ENCODE measurements at regions not wholly inside any gene's neighbourhood (a gene's known extent, or its start where the extent isn't known, plus 50 kb on each side); places are given as distances from the start of the nearest gene placed in this dataset.

- TF ChIP-seq JUND (IDR thresholded peaks at IDR 0.05; ENCODE audit: low read depth) = no peak
- DNase-seq (ENCODE audit: low read depth in 1 of 2, low spot score in 1 of 2) = no peak
- in situ Hi-C loops (cut with HindIII; ENCODE audit: low pct_unique_long_range_greater_than_20kb, low sequenced_read_pairs) = no loop called here
Observed at GRCh38 chr16:54421220-54421619, 134.6 kb upstream of the IRX3 start.

- no peak for DNase-seq (ENCODE audit: low read depth in 1 of 2, low spot score in 1 of 2)
- TF ChIP-seq JUND (IDR thresholded peaks at IDR 0.05; ENCODE audit: low read depth) = no peak
- in situ Hi-C loops (cut with HindIII; ENCODE audit: low pct_unique_long_range_greater_than_20kb, low sequenced_read_pairs) = no loop called here
Observed at GRCh38 chr16:54418903-54419302, 132.3 kb upstream of the IRX3 start.

- TF ChIP-seq JUND (IDR thresholded peaks at IDR 0.05; ENCODE audit: low read depth) = no peak
- DNase-seq (ENCODE audit: low read depth in 1 of 2, low spot score in 1 of 2) = no peak
Observed at GRCh38 chr16:54417384-54417783, 130.8 kb upstream of the IRX3 start.

GRCh38 chr16:54414671-54415070 is 128.1 kb upstream of the IRX3 start:
- TF ChIP-seq JUND (IDR thresholded peaks at IDR 0.05; ENCODE audit: low read depth) = no peak
- in situ Hi-C loops (cut with HindIII; ENCODE audit: low pct_unique_long_range_greater_than_20kb, low sequenced_read_pairs) = no loop called here
- no peak for DNase-seq (ENCODE audit: low read depth in 1 of 2, low spot score in 1 of 2)

More at GRCh38 chr16:54417384-54417783, 130.8 kb upstream of the IRX3 start:
- in situ Hi-C loops (cut with HindIII; ENCODE audit: low pct_unique_long_range_greater_than_20kb, low sequenced_read_pairs) = no loop called here

- DNase-seq (ENCODE audit: low read depth in 1 of 2, low spot score in 1 of 2) = no peak
- in situ Hi-C loops (cut with HindIII; ENCODE audit: low pct_unique_long_range_greater_than_20kb, low sequenced_read_pairs) = no loop called here
- no peak for TF ChIP-seq JUND (IDR thresholded peaks at IDR 0.05; ENCODE audit: low read depth)
Observed at GRCh38 chr16:54412777-54413455, 126.3 kb upstream of the IRX3 start.

- no peak for TF ChIP-seq JUND (IDR thresholded peaks at IDR 0.05; ENCODE audit: low read depth)
- in situ Hi-C loops (cut with HindIII; ENCODE audit: low pct_unique_long_range_greater_than_20kb, low sequenced_read_pairs) = no loop called here
- no peak for DNase-seq (ENCODE audit: low read depth in 1 of 2, low spot score in 1 of 2)
Observed at GRCh38 chr16:54412037-54412436, 125.5 kb upstream of the IRX3 start.

GRCh38 chr16:54411544-54411943 is 125.0 kb upstream of the IRX3 start:
- no peak for TF ChIP-seq JUND (IDR thresholded peaks at IDR 0.05; ENCODE audit: low read depth)
- in situ Hi-C loops (cut with HindIII; ENCODE audit: low pct_unique_long_range_greater_than_20kb, low sequenced_read_pairs) = no loop called here
- no peak for DNase-seq (ENCODE audit: low read depth in 1 of 2, low spot score in 1 of 2)

- no peak for DNase-seq (ENCODE audit: low read depth in 1 of 2, low spot score in 1 of 2)
- in situ Hi-C loops (cut with HindIII; ENCODE audit: low pct_unique_long_range_greater_than_20kb, low sequenced_read_pairs) = no loop called here
- TF ChIP-seq JUND (IDR thresholded peaks at IDR 0.05; ENCODE audit: low read depth) = no peak
Observed at GRCh38 chr16:54409982-54410381, 123.4 kb upstream of the IRX3 start.

- no peak for DNase-seq (ENCODE audit: low read depth in 1 of 2, low spot score in 1 of 2)
- TF ChIP-seq JUND (IDR thresholded peaks at IDR 0.05; ENCODE audit: low read depth) = no peak
- in situ Hi-C loops (cut with HindIII; ENCODE audit: low pct_unique_long_range_greater_than_20kb, low sequenced_read_pairs) = no loop called here
Observed at GRCh38 chr16:54407596-54407995, 121.0 kb upstream of the IRX3 start.

- TF ChIP-seq JUND (IDR thresholded peaks at IDR 0.05; ENCODE audit: low read depth) = no peak
- no peak for DNase-seq (ENCODE audit: low read depth in 1 of 2, low spot score in 1 of 2)
Observed at GRCh38 chr16:54405478-54405877, 118.9 kb upstream of the IRX3 start.

GRCh38 chr16:54403580-54403979 is 117.0 kb upstream of the IRX3 start:
- DNase-seq (ENCODE audit: low read depth in 1 of 2, low spot score in 1 of 2) = no peak
- no peak for TF ChIP-seq JUND (IDR thresholded peaks at IDR 0.05; ENCODE audit: low read depth)
- in situ Hi-C loops (cut with HindIII; ENCODE audit: low pct_unique_long_range_greater_than_20kb, low sequenced_read_pairs) = no loop called here

More at GRCh38 chr16:54405478-54405877, 118.9 kb upstream of the IRX3 start:
- in situ Hi-C loops (cut with HindIII; ENCODE audit: low pct_unique_long_range_greater_than_20kb, low sequenced_read_pairs) = no loop called here

- in situ Hi-C loops (cut with HindIII; ENCODE audit: low pct_unique_long_range_greater_than_20kb, low sequenced_read_pairs) = no loop called here
- no peak for TF ChIP-seq JUND (IDR thresholded peaks at IDR 0.05; ENCODE audit: low read depth)
- DNase-seq (ENCODE audit: low read depth in 1 of 2, low spot score in 1 of 2) = no peak
Observed at GRCh38 chr16:54402873-54403272, 116.3 kb upstream of the IRX3 start.

- no peak for DNase-seq (ENCODE audit: low read depth in 1 of 2, low spot score in 1 of 2)
- in situ Hi-C loops (cut with HindIII; ENCODE audit: low pct_unique_long_range_greater_than_20kb, low sequenced_read_pairs) = no loop called here
- no peak for TF ChIP-seq JUND (IDR thresholded peaks at IDR 0.05; ENCODE audit: low read depth)
Observed at GRCh38 chr16:54402270-54402669, 115.7 kb upstream of the IRX3 start.

GRCh38 chr16:54400261-54400660 is 113.7 kb upstream of the IRX3 start:
- DNase-seq (ENCODE audit: low read depth in 1 of 2, low spot score in 1 of 2) = no peak
- in situ Hi-C loops (cut with HindIII; ENCODE audit: low pct_unique_long_range_greater_than_20kb, low sequenced_read_pairs) = no loop called here
- no peak for TF ChIP-seq JUND (IDR thresholded peaks at IDR 0.05; ENCODE audit: low read depth)

Data from T47D (cell line).